ENCODE measurements at regions not wholly inside any gene's neighbourhood (a gene's known extent, or its start where the extent isn't known, plus 50 kb on each side); places are given as distances from the start of the nearest gene placed in this dataset.
"Not testable (repeated sequence)": the region's sequence is repeated elsewhere in the genome, so short reads cannot be mapped to it uniquely, and the experiment has no call there.

DNA sequence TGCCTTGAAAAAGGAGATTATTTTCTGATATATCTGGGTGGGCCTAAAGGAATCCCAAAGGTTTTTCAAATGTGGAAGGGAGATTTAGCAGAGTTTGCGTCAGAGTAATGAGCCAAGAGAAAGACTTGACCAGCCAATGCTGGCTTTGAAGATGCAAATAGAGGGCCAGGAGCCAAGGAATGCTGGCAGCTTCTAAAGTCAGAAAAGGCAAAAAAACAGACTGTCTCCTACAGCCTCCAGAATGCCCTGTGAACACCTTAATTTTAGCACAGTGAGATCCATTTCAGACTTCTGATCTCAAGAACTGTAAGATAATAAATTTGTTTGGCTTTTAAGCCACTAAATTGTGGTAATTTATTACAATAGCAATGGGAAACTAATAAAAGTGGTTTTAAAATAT lies 122.6 kb upstream of the FREM1 start:
- H3K4me1 ChIP-seq (ENCODE audit: insufficient read depth, low read length), result no peaks in the 10 kb centered on the region

DNA sequence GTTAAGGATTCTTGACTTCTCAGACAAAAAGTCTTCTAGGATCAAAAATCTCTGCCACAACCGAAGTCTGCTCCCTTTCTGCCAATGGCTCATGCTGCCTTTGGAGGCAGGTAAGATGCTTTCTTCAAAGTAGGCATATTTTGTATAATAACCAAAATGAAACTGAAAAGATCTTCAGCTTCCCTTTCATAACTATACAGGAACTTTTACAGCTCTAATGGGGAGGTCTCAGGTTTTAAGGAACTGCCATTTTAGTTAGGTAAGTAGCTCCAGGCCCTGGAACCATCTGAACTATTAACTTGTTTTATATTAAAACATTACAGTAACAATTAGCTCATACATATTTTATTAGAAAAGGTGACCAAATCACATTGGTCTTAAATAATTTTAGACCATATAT lies 110.9 kb upstream of the FREM1 start:
- Histone ChIP-seq H3K4me3 (ENCODE audit: low read depth in 1 of 2, low read length in 2 of 2) (no peak overlapping the region), H3K27me3 (ENCODE audit: control insufficient read depth in 1 of 2, insufficient read depth in 2 of 2, low read length in 2 of 2) (no peaks in the 10 kb centered on the region), H3K9me3 (ENCODE audit: low read length) (no peaks in the 10 kb centered on the region)

More for the DNA sequence above, 122.6 kb upstream of the FREM1 start:
- no peaks in the 10 kb centered on the region for H3K27me3 ChIP-seq (ENCODE audit: control insufficient read depth in 1 of 2, insufficient read depth in 2 of 2, low read length in 2 of 2)
- no peaks in the 10 kb centered on the region for H3K36me3 ChIP-seq (ENCODE audit: insufficient read depth, low read length)
- H3K4me3 ChIP-seq (ENCODE audit: low read depth in 1 of 2, low read length in 2 of 2), result no peak overlapping the region
- no peaks in the 10 kb centered on the region for H3K9me3 ChIP-seq (ENCODE audit: low read length)
- no peak overlapping the region for H3K9ac ChIP-seq (ENCODE audit: low read length)
- H3K27ac ChIP-seq (ENCODE audit: low read depth, low read length), result no peak overlapping the region

DNA sequence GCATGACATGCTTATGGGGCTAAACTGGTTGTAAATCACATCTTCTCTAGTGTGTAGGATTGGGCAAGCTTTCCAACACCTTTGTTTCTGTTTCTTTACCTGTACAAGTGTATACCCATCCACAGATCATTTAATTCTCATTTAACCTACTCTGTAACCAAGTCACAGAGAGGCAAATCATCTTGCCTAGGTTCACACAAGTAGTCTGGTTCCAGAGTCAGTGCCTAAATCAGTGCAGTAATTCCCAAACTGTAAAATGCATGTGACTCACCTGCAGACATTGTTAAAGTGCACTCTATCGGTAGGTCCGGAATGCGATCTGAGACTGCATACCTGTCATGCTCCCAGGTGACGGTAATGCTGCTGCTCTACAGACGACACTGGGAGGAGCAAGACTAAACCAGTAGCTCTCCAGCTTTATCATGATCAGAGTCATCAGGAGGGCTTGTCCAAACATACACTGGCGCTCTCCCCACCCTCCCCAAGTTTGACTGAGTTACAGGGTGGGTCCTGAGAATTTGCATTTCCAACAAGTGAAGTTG lies 107.9 kb upstream of the FREM1 start:
- H3K4me3 ChIP-seq (ENCODE audit: low read depth in 1 of 2, low read length in 2 of 2), result no peak overlapping the region
- no peak overlapping the region for H3K27ac ChIP-seq (ENCODE audit: low read depth, low read length)

More for the DNA sequence above, 110.9 kb upstream of the FREM1 start:
- no peak overlapping the region for H3K9ac ChIP-seq (ENCODE audit: low read length)
- no peak overlapping the region for H3K27ac ChIP-seq (ENCODE audit: low read depth, low read length)
- no peaks in the 10 kb centered on the region for H3K36me3 ChIP-seq (ENCODE audit: insufficient read depth, low read length)
- no peaks in the 10 kb centered on the region for H3K4me1 ChIP-seq (ENCODE audit: insufficient read depth, low read length)

DNA sequence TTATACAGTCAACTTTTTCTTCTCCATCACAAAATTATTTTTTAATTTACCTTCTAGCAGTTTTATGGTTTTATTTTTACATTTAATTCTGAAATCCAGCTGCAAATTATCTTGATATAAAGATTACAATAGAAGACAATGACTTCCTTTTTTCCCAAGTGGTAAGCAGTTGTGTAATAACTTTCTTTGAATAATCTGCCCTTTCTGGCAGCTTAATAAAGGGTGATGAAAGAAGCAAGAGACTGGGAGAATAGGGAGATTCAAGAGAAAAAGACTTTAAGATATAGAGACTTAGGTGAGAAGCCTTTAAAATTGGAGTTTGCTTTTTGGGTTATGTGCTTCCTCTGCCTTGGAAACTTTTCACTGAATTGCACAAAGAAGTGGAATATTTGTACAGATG lies 100.4 kb upstream of the FREM1 start:
- H3K4me1 ChIP-seq (ENCODE audit: insufficient read depth, low read length), result no peaks in the 10 kb centered on the region
- no peaks in the 10 kb centered on the region for H3K9me3 ChIP-seq (ENCODE audit: low read length)
- H3K27ac ChIP-seq (ENCODE audit: low read depth, low read length), result no peak overlapping the region
- no peak overlapping the region for H3K9ac ChIP-seq (ENCODE audit: low read length)
- H3K36me3 ChIP-seq (ENCODE audit: insufficient read depth, low read length), result no peaks in the 10 kb centered on the region
- H3K4me3 ChIP-seq (ENCODE audit: low read depth in 1 of 2, low read length in 2 of 2), result no peak overlapping the region
- H3K27me3 ChIP-seq (ENCODE audit: control insufficient read depth in 1 of 2, insufficient read depth in 2 of 2, low read length in 2 of 2), result no peaks in the 10 kb centered on the region

More for the DNA sequence above, 107.9 kb upstream of the FREM1 start:
- Histone ChIP-seq H3K9ac (ENCODE audit: low read length) (no peak overlapping the region), H3K4me1 (ENCODE audit: insufficient read depth, low read length) (no peaks in the 10 kb centered on the region), H3K27me3 (ENCODE audit: control insufficient read depth in 1 of 2, insufficient read depth in 2 of 2, low read length in 2 of 2) (no peaks in the 10 kb centered on the region), H3K36me3 (ENCODE audit: insufficient read depth, low read length) (no peaks in the 10 kb centered on the region), H3K9me3 (ENCODE audit: low read length) (no peaks in the 10 kb centered on the region)

DNA sequence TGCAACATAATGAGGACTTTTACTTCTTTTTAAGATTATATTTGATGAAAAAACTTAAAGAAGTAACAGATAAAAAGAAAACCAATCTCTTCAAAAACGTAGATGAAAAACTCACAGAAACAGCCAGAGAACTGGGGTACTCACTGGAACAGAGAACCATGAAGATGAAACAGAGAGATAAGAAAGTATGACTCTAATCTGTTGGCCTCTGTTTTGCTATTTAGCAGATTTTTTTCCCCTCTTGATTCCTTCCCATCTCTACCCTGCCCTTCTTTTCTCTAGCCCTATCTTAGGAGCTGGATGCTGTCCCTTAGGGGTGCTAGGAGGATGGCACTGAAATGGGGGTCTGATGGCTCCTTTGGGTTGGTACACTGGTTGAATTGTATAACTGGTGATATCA lies 97.5 kb upstream of the FREM1 start:
- Histone ChIP-seq H3K9ac (ENCODE audit: low read length) (no peak overlapping the region), H3K4me3 (ENCODE audit: low read depth in 1 of 2, low read length in 2 of 2) (no peak overlapping the region), H3K27me3 (ENCODE audit: control insufficient read depth in 1 of 2, insufficient read depth in 2 of 2, low read length in 2 of 2) (no peaks in the 10 kb centered on the region), H3K27ac (ENCODE audit: low read depth, low read length) (no peak overlapping the region), H3K36me3 (ENCODE audit: insufficient read depth, low read length) (no peaks in the 10 kb centered on the region), H3K9me3 (ENCODE audit: low read length) (no peaks in the 10 kb centered on the region), H3K4me1 (ENCODE audit: insufficient read depth, low read length) (no peaks in the 10 kb centered on the region)

DNA sequence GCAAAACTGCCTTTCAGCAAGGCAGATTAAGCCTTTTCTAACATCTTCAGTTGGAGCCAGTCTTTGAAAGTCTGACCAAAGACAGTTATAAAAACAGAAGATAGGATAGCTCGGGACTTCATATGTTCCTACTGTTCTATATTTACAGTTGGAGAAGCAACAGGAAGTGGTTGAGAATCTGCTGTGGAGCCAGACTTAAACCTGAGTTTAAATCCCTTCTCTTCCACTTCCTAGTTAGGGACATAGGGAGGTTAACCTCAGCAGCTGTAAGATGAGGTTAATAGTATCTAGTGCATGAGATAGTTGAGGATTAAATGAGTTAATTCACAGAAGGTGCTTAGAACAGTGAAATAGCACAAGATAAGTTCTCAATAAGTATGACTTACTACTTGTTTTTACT lies 84.5 kb upstream of the FREM1 start:
- no peaks in the 10 kb centered on the region for H3K9me3 ChIP-seq (ENCODE audit: low read length)
- H3K36me3 ChIP-seq (ENCODE audit: insufficient read depth, low read length), result no peaks in the 10 kb centered on the region
- H3K9ac ChIP-seq (ENCODE audit: low read length), result no peak overlapping the region
- no peak overlapping the region for H3K27ac ChIP-seq (ENCODE audit: low read depth, low read length)
- H3K27me3 ChIP-seq (ENCODE audit: control insufficient read depth in 1 of 2, insufficient read depth in 2 of 2, low read length in 2 of 2), result no peaks in the 10 kb centered on the region
- no peak overlapping the region for H3K4me3 ChIP-seq (ENCODE audit: low read depth in 1 of 2, low read length in 2 of 2)
- H3K4me1 ChIP-seq (ENCODE audit: insufficient read depth, low read length), result peaks cover 15% of the 10 kb centered on the region

DNA sequence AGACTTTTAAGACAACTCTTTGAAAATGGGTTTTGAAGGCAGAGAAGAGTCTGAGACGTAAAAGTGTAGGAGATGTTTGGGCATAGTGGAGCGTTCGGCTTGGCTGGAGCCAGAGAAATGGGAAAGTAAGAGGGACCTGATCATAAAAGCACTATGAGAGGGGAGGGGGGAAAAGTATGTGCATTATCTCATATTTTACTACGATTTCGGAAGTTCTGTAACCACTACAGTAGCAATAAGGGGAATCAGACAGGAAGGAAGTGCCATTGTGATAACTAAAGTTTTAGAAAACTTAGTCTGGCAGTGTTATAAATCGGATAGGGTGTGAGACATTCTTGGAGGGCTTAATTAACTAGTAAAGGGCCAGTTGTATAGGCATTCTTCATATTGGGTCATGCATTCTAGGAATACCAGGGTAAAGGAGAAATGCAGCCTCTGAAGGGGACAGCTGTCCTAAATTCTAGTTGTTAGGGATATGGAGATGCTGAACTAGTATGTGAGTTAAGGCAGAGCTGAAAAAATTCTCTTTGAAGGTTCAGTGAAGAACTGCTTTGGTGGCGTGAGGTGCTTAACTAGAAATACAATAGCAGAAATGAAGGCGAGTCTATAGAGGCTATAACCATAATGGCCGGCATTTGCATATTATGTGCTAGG lies 83.8 kb upstream of the FREM1 start:
- H3K9ac ChIP-seq (ENCODE audit: low read length), result peak overlapping the region; percentile 38
- H3K27ac ChIP-seq (ENCODE audit: low read depth, low read length), result peak overlapping the region; percentile 77
- peaks cover 15% of the 10 kb centered on the region for H3K4me1 ChIP-seq (ENCODE audit: insufficient read depth, low read length)
- H3K9me3 ChIP-seq (ENCODE audit: low read length), result no peaks in the 10 kb centered on the region
- no peaks in the 10 kb centered on the region for H3K36me3 ChIP-seq (ENCODE audit: insufficient read depth, low read length)
- peak overlapping the region; percentile 84 to 85 for H3K4me3 ChIP-seq (ENCODE audit: low read depth in 1 of 2, low read length in 2 of 2)
- no peaks in the 10 kb centered on the region for H3K27me3 ChIP-seq (ENCODE audit: control insufficient read depth in 1 of 2, insufficient read depth in 2 of 2, low read length in 2 of 2)

DNA sequence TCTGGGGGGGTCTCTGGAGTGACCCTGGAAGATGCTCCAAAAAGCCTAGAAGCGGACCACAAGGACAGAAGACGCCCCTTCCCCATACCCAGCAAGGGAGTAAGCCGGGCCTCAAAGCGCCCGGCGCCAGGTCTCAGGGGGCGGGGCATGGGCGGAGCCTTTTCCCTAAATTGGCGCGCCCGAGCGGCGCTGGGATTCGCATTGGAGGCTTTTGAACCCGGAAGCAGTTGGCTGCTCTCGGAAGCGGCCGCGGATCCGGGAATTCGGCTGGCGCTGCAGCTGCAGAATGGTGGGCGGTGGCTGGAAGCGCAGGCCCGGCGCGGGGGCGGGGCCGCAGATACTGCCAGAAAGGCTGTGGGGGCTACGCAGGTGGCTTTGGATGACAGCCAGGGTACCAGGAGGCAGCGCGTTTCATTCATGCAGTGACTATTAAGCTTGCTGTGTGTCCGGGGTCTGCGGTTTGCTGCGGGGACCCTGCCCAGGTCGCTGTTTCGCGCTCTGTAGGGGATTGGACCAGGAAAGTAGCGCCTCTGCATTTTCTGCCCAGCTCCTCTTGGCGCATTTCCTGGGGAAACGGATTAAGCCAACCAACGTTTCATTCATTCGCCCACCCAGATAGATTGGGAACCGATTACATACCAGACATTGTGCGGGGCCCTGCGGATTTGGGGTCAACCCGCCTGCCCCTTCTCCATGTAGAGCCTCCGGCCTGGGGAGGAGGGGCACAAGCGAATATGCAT lies 83.0 kb upstream of the FREM1 start:
- Histone ChIP-seq H3K9ac (ENCODE audit: low read length) (peak overlapping the region; percentile 38), H3K36me3 (ENCODE audit: insufficient read depth, low read length) (no peaks in the 10 kb centered on the region), H3K4me1 (ENCODE audit: insufficient read depth, low read length) (peaks cover 15% of the 10 kb centered on the region), H3K27ac (ENCODE audit: low read depth, low read length) (peak overlapping the region; percentile 77), H3K27me3 (ENCODE audit: control insufficient read depth in 1 of 2, insufficient read depth in 2 of 2, low read length in 2 of 2) (no peaks in the 10 kb centered on the region), H3K4me3 (ENCODE audit: low read depth in 1 of 2, low read length in 2 of 2) (peak overlapping the region; percentile 84 to 85), H3K9me3 (ENCODE audit: low read length) (no peaks in the 10 kb centered on the region)

DNA sequence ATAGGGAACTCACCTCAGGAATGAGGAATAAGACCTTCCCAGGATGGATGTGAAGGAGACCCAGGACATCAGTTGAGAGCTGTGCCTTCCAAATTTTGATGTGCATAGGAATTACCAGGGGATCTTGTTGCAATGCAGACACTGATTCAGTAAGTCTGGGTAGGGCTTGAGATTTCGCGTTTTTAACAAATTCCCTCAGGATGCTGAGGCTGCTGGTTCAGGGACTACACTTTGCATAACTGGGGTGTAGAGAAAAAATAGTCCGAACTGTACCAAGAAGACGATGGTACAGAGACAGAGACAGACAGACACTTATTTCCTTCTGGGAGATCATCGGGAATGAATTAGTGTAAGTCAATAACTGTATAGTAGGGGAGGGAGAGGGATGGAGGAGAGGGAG lies 82.3 kb upstream of the FREM1 start:
- Histone ChIP-seq H3K36me3 (ENCODE audit: insufficient read depth, low read length) (no peaks in the 10 kb centered on the region), H3K9me3 (ENCODE audit: low read length) (no peaks in the 10 kb centered on the region), H3K27ac (ENCODE audit: low read depth, low read length) (no peak overlapping the region), H3K9ac (ENCODE audit: low read length) (no peak overlapping the region), H3K27me3 (ENCODE audit: control insufficient read depth in 1 of 2, insufficient read depth in 2 of 2, low read length in 2 of 2) (no peaks in the 10 kb centered on the region), H3K4me3 (ENCODE audit: low read depth in 1 of 2, low read length in 2 of 2) (peak overlapping the region; percentile 84 to 85), H3K4me1 (ENCODE audit: insufficient read depth, low read length) (peaks cover 15% of the 10 kb centered on the region)

DNA sequence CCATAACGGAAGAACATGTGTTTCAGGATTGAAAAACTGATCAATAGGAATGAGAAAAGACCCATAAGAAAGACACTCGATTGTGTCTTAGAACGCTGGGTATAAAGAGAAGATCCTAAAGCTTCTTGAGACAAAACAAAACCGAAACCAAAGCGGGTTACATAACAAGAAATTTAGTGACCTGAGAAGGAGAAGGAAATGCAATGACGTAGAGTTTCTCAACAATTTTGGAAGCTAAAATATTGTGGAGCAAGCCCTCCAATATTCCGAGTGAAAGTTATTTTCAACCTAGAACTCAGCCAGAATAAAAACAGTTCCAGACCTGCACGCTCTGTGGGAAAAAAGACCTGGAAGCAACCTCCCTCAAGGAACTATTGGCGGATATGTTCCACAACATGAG lies 81.9 kb upstream of the FREM1 start:
- peak overlapping the region in 1 of 2 donors; percentile 85 for H3K4me3 ChIP-seq (ENCODE audit: low read depth in 1 of 2, low read length in 2 of 2)

DNA sequence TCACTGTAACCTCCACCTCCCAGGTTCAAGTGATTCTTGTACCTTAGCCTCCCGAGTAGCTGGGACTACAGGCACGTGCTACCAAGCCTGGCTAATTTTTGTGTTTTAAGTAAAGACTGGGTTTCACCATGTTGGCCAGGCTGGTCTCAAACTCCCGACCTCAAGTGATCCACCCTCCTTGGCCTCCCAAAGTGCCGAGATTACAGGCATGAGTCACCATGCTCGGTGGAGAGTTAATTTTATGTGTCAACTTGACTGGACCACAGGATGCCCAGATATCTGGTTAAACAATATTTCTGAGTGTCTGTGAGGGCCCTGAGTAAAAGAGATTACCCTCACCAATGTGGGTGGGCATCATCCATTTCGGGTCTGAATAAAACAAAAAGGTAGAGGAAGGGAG lies 80.4 kb upstream of the FREM1 start:
- H3K27ac ChIP-seq (ENCODE audit: low read depth, low read length); H3K4me3 ChIP-seq (ENCODE audit: low read depth in 1 of 2, low read length in 2 of 2); H3K9ac ChIP-seq (ENCODE audit: low read length); H3K27me3 ChIP-seq (ENCODE audit: control insufficient read depth in 1 of 2, insufficient read depth in 2 of 2, low read length in 2 of 2); H3K9me3 ChIP-seq (ENCODE audit: low read length); H3K36me3 ChIP-seq (ENCODE audit: insufficient read depth, low read length): not testable (repeated sequence)
- peaks cover 15% of the 10 kb centered on the region for H3K4me1 ChIP-seq (ENCODE audit: insufficient read depth, low read length)

More for the DNA sequence above, 81.9 kb upstream of the FREM1 start:
- Histone ChIP-seq H3K4me1 (ENCODE audit: insufficient read depth, low read length) (peaks cover 15% of the 10 kb centered on the region), H3K36me3 (ENCODE audit: insufficient read depth, low read length) (no peaks in the 10 kb centered on the region), H3K9ac (ENCODE audit: low read length) (no peak overlapping the region), H3K27ac (ENCODE audit: low read depth, low read length) (no peak overlapping the region), H3K27me3 (ENCODE audit: control insufficient read depth in 1 of 2, insufficient read depth in 2 of 2, low read length in 2 of 2) (no peaks in the 10 kb centered on the region), H3K9me3 (ENCODE audit: low read length) (no peaks in the 10 kb centered on the region)

Data from muscle layer of colon (tissue), 2 donors.